HS-5 (cell line): ENCODE measurements at regions not wholly inside any gene's neighbourhood (a gene's known extent, or its start where the extent isn't known, plus 50 kb on each side); places are given as distances from the start of the nearest gene placed in this dataset.
A peak's percentile ranks its signal among the peaks of the same experiment; 100 is the strongest.
"Not testable (repeated sequence)": the region's sequence is repeated elsewhere in the genome, so short reads cannot be mapped to it uniquely, and the experiment has no call there.

Experiments used
- DNase-seq: peaks from one replicate; pipeline ENCODE4 v3.0.0-alpha.2; 2012; ENCODE audit warnings: low read depth

GRCh38 chr13:83730674-83731073, 151.6 kb downstream of the SLITRK1 start:
- no peak for DNase-seq

- no peak for DNase-seq
Measured at GRCh38 chr13:83722443-83722842, 159.8 kb downstream of the SLITRK1 start.

GRCh38 chr13:83716121-83716520, 166.2 kb downstream of the SLITRK1 start:
- no peak for DNase-seq

GRCh38 chr13:83714236-83714635, 168.0 kb downstream of the SLITRK1 start:
- DNase-seq: no peak

GRCh38 chr13:83710133-83710515, 172.2 kb downstream of the SLITRK1 start:
- DNase-seq: no peak

GRCh38 chr13:83709426-83710132, 172.7 kb downstream of the SLITRK1 start:
- no peak for DNase-seq

GRCh38 chr13:83702021-83702420, 180.3 kb downstream of the SLITRK1 start:
- no peak for DNase-seq

GRCh38 chr13:83692800-83693199, 189.5 kb downstream of the SLITRK1 start:
- DNase-seq: no peak

GRCh38 chr13:83691966-83692365, 190.3 kb downstream of the SLITRK1 start:
- DNase-seq: no peak

- no peak for DNase-seq
Measured at GRCh38 chr13:83681547-83681946, 200.7 kb downstream of the SLITRK1 start.

- DNase-seq: no peak
Measured at GRCh38 chr13:83677985-83678384, 204.3 kb downstream of the SLITRK1 start.

- DNase-seq: no peak
Measured at GRCh38 chr13:83672612-83673011, 209.7 kb downstream of the SLITRK1 start.

- DNase-seq: no peak
Measured at GRCh38 chr13:83667606-83668005, 214.7 kb downstream of the SLITRK1 start.

GRCh38 chr13:83666141-83666540, 216.1 kb downstream of the SLITRK1 start:
- DNase-seq: no peak

- DNase-seq: no peak
Measured at GRCh38 chr13:83657281-83657680, 225.0 kb downstream of the SLITRK1 start.

GRCh38 chr13:83642617-83643016, 239.7 kb downstream of the SLITRK1 start:
- DNase-seq: not testable (repeated sequence)

- DNase-seq: no peak
Measured at GRCh38 chr13:83634601-83635000, 247.7 kb downstream of the SLITRK1 start.

GRCh38 chr13:83633746-83634145, 248.5 kb downstream of the SLITRK1 start:
- no peak for DNase-seq

- DNase-seq: no peak
Measured at GRCh38 chr13:83622422-83622784, 259.9 kb downstream of the SLITRK1 start.

GRCh38 chr13:83621765-83622421, 260.4 kb downstream of the SLITRK1 start:
- no peak for DNase-seq

- DNase-seq: peak; percentile 22
Measured at GRCh38 chr13:83620530-83621220, 261.6 kb downstream of the SLITRK1 start.

GRCh38 chr13:83618966-83619365, 263.3 kb downstream of the SLITRK1 start:
- peak; percentile 2 for DNase-seq

- DNase-seq: no peak
Measured at GRCh38 chr13:83613524-83613923, 268.8 kb downstream of the SLITRK1 start.
